ENCODE measurements at regions not wholly inside any gene's neighbourhood (a gene's known extent, or its start where the extent isn't known, plus 50 kb on each side); places are given as distances from the start of the nearest gene placed in this dataset.
"Not testable (repeated sequence)": the region's sequence is repeated elsewhere in the genome, so short reads cannot be mapped to it uniquely, and the experiment has no call there.

- no peak for ATAC-seq (replicated peaks; ENCODE audit: extremely low read depth, poor library complexity, severe bottlenecking)
- no peak for DNase-seq (ENCODE audit: low spot score in 2 of 2)
- H3K4me1 Mint-ChIP-seq, result no peaks in the 10 kb centered on the region
- H3K36me3 Mint-ChIP-seq (ENCODE audit: insufficient read depth), result no peaks in the 10 kb centered on the region
- H3K27ac Mint-ChIP-seq (ENCODE audit: low read depth), result no peak overlapping the region
- peaks cover 36% of the 10 kb centered on the region for H3K9me3 Mint-ChIP-seq
- H3K4me3 Mint-ChIP-seq, result no peak overlapping the region
- H3K27me3 Mint-ChIP-seq, result no peaks in the 10 kb centered on the region
These were observed 800.0 kb downstream of the TRHDE start for GRCh38 chr12:73072214-73072613.

GRCh38 chr12:73076760-73077159, 804.6 kb downstream of the TRHDE start:
- Mint-ChIP-seq H3K27me3 (no peaks in the 10 kb centered on the region), H3K9me3 (peaks cover 36% of the 10 kb centered on the region), H3K27ac (ENCODE audit: low read depth) (no peak overlapping the region), H3K4me3 (no peak overlapping the region), H3K36me3 (ENCODE audit: insufficient read depth) (no peaks in the 10 kb centered on the region), H3K4me1 (no peaks in the 10 kb centered on the region)
- no peak for DNase-seq (ENCODE audit: low spot score in 2 of 2)
- ATAC-seq (replicated peaks; ENCODE audit: extremely low read depth, poor library complexity, severe bottlenecking), result no peak

GRCh38 chr12:73083736-73084135, 811.6 kb downstream of the TRHDE start:
- ATAC-seq (replicated peaks; ENCODE audit: extremely low read depth, poor library complexity, severe bottlenecking) (no peak), DNase-seq (ENCODE audit: low spot score in 2 of 2) (no peak)
- no peaks in the 10 kb centered on the region for H3K4me1 Mint-ChIP-seq
- no peaks in the 10 kb centered on the region for H3K27me3 Mint-ChIP-seq
- H3K36me3 Mint-ChIP-seq (ENCODE audit: insufficient read depth), result no peaks in the 10 kb centered on the region
- H3K27ac Mint-ChIP-seq (ENCODE audit: low read depth), result no peak overlapping the region
- H3K4me3 Mint-ChIP-seq, result no peak overlapping the region
- peaks cover 30% of the 10 kb centered on the region for H3K9me3 Mint-ChIP-seq

- no peak overlapping the region for H3K4me3 Mint-ChIP-seq
- no peak for ATAC-seq (replicated peaks; ENCODE audit: extremely low read depth, poor library complexity, severe bottlenecking)
- no peak for DNase-seq (ENCODE audit: low spot score in 2 of 2)
- H3K27me3 Mint-ChIP-seq, result no peaks in the 10 kb centered on the region
- no peaks in the 10 kb centered on the region for H3K4me1 Mint-ChIP-seq
- no peak overlapping the region for H3K27ac Mint-ChIP-seq (ENCODE audit: low read depth)
- no peaks in the 10 kb centered on the region for H3K36me3 Mint-ChIP-seq (ENCODE audit: insufficient read depth)
- H3K9me3 Mint-ChIP-seq, result peaks cover 21% of the 10 kb centered on the region
These were observed 834.1 kb downstream of the TRHDE start for GRCh38 chr12:73106296-73106695.

DNA sequence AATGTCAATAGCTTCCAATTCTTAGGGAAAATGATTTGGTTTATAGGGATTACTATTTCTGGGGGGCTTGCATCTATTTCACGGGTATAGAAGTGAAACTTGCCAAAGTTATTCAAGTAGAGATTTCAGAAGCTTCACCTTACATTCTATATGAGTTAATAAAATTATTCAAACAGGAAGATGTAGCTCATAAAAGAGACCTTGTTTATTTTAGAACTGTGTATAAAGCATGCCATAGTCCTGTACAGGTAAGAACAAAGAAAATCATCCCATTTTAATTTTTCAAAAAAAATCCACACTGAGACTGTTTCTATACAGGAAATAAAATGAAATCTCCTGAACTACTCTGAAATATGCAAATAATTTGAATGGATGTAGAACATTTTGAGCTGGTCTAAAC, 834.7 kb downstream of the TRHDE start:
- Mint-ChIP-seq H3K4me3 (no peak overlapping the region), H3K9me3 (peaks cover 17% of the 10 kb centered on the region), H3K36me3 (ENCODE audit: insufficient read depth) (no peaks in the 10 kb centered on the region), H3K27ac (ENCODE audit: low read depth) (no peak overlapping the region), H3K27me3 (no peaks in the 10 kb centered on the region), H3K4me1 (no peaks in the 10 kb centered on the region)
- no peak for DNase-seq (ENCODE audit: low spot score in 2 of 2)
- no peak for ATAC-seq (replicated peaks; ENCODE audit: extremely low read depth, poor library complexity, severe bottlenecking)

GRCh38 chr12:73110816-73111215, 838.6 kb downstream of the TRHDE start:
- no peaks in the 10 kb centered on the region for H3K36me3 Mint-ChIP-seq (ENCODE audit: insufficient read depth)
- no peak for DNase-seq (ENCODE audit: low spot score in 2 of 2)
- H3K27ac Mint-ChIP-seq (ENCODE audit: low read depth), result no peak overlapping the region
- ATAC-seq (replicated peaks; ENCODE audit: extremely low read depth, poor library complexity, severe bottlenecking), result no peak
- H3K27me3 Mint-ChIP-seq, result no peaks in the 10 kb centered on the region
- no peaks in the 10 kb centered on the region for H3K4me1 Mint-ChIP-seq
- no peak overlapping the region for H3K4me3 Mint-ChIP-seq
- H3K9me3 Mint-ChIP-seq, result peaks cover 6% of the 10 kb centered on the region

GRCh38 chr12:73112035-73112816, 840.1 kb downstream of the TRHDE start:
- H3K27me3 Mint-ChIP-seq, result no peaks in the 10 kb centered on the region
- ATAC-seq (replicated peaks; ENCODE audit: extremely low read depth, poor library complexity, severe bottlenecking) (no peak), DNase-seq (ENCODE audit: low spot score in 2 of 2) (no peak)
- H3K9me3 Mint-ChIP-seq, result peaks cover 6% of the 10 kb centered on the region
- H3K4me1 Mint-ChIP-seq, result no peaks in the 10 kb centered on the region
- H3K4me3 Mint-ChIP-seq, result no peak overlapping the region
- H3K27ac Mint-ChIP-seq (ENCODE audit: low read depth), result no peak overlapping the region
- H3K36me3 Mint-ChIP-seq (ENCODE audit: insufficient read depth), result no peaks in the 10 kb centered on the region

GRCh38 chr12:73124480-73124879, 852.3 kb downstream of the TRHDE start:
- no peak overlapping the region for H3K27ac Mint-ChIP-seq (ENCODE audit: low read depth)
- H3K4me1 Mint-ChIP-seq, result no peaks in the 10 kb centered on the region
- H3K36me3 Mint-ChIP-seq (ENCODE audit: insufficient read depth), result no peaks in the 10 kb centered on the region
- no peak overlapping the region for H3K4me3 Mint-ChIP-seq
- no peaks in the 10 kb centered on the region for H3K27me3 Mint-ChIP-seq
- peaks cover 15% of the 10 kb centered on the region for H3K9me3 Mint-ChIP-seq
- DNase-seq (ENCODE audit: low spot score in 2 of 2), result no peak
- ATAC-seq (replicated peaks; ENCODE audit: extremely low read depth, poor library complexity, severe bottlenecking), result no peak

DNA sequence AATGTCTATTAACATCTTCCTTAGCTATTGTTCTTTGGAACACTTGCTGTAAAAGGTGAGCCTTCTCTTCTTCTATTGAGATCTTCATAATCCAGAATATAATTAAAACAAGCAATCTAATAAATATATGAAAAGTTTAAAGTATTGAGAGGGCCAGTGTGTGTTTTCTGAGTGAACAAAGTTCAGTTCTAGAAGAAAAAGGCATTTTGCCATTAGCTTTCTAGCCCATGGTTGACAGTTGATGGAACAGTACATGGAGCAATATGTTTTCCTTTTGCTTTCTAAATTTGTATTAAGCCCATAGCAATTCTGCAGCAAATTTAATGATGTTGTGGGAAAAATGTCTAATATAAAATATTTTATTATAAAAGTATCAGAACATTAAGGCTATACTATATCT, 853.0 kb downstream of the TRHDE start:
- DNase-seq (ENCODE audit: low spot score in 2 of 2) (no peak), ATAC-seq (replicated peaks; ENCODE audit: extremely low read depth, poor library complexity, severe bottlenecking) (no peak)
- H3K9me3 Mint-ChIP-seq, result peaks cover 11% of the 10 kb centered on the region
- H3K4me1 Mint-ChIP-seq, result no peaks in the 10 kb centered on the region
- H3K4me3 Mint-ChIP-seq, result no peak overlapping the region
- no peaks in the 10 kb centered on the region for H3K27me3 Mint-ChIP-seq
- H3K27ac Mint-ChIP-seq (ENCODE audit: low read depth), result no peak overlapping the region
- no peaks in the 10 kb centered on the region for H3K36me3 Mint-ChIP-seq (ENCODE audit: insufficient read depth)

DNA sequence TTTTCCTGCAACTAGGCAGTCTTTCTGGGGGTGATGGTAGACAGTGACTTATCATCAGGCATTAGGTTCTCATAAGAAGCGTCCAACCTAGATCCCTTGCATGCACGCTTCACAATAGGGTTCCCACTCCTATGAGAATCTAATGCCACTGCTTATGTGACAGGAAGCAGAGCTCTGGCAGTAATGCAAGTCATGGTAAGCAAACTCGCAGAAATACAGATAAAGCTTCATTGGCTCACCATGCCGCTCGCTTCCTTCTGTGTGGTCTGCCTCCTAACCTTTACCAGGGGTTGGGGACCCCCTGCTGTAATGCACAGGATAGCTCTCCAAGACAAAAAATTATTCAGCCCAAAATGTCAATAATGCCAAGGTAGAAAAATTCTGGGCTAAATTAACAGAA, 864.2 kb downstream of the TRHDE start:
- Mint-ChIP-seq H3K27me3 (no peaks in the 10 kb centered on the region), H3K36me3 (ENCODE audit: insufficient read depth) (no peaks in the 10 kb centered on the region), H3K9me3 (peaks cover under 1% of the 10 kb centered on the region), H3K27ac (ENCODE audit: low read depth) (no peak overlapping the region), H3K4me1 (no peaks in the 10 kb centered on the region), H3K4me3 (no peak overlapping the region)
- DNase-seq (ENCODE audit: low spot score in 2 of 2), result no peak
- ATAC-seq (replicated peaks; ENCODE audit: extremely low read depth, poor library complexity, severe bottlenecking), result no peak

- H3K27me3 Mint-ChIP-seq; H3K36me3 Mint-ChIP-seq (ENCODE audit: insufficient read depth); H3K4me1 Mint-ChIP-seq; DNase-seq (ENCODE audit: low spot score in 2 of 2); H3K9me3 Mint-ChIP-seq; H3K4me3 Mint-ChIP-seq; H3K27ac Mint-ChIP-seq (ENCODE audit: low read depth); ATAC-seq (replicated peaks; ENCODE audit: extremely low read depth, poor library complexity, severe bottlenecking): not testable (repeated sequence)
These were observed 867.5 kb downstream of the TRHDE start for GRCh38 chr12:73139642-73140041.

GRCh38 chr12:73158341-73158740, 886.2 kb downstream of the TRHDE start:
- Mint-ChIP-seq H3K36me3 (ENCODE audit: insufficient read depth) (no peaks in the 10 kb centered on the region), H3K27ac (ENCODE audit: low read depth) (no peak overlapping the region), H3K9me3 (peaks cover 26% of the 10 kb centered on the region), H3K27me3 (no peaks in the 10 kb centered on the region), H3K4me3 (no peak overlapping the region), H3K4me1 (no peaks in the 10 kb centered on the region)
- DNase-seq (ENCODE audit: low spot score in 2 of 2) (no peak), ATAC-seq (replicated peaks; ENCODE audit: extremely low read depth, poor library complexity, severe bottlenecking) (no peak)

DNA sequence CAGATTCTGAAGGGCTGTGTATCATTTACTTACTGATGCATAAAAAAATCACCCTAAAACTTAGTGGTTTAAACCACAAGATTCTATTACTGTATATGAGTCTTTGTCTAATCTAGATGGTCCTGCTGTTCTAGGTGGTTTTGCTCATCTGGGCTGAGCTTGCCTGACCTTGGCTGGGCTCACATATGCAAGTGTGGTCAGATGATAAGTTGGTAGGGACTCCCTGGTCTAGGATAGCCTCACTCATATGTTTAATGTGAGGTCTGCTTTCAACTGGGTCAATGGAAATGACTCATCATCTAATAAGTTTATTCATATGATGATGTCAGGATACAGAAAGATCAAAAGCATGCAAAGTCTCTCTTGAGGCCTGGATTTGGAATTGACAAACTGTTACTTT, 887.8 kb downstream of the TRHDE start:
- Mint-ChIP-seq H3K27me3 (no peaks in the 10 kb centered on the region), H3K4me1 (no peaks in the 10 kb centered on the region), H3K9me3 (peaks cover 26% of the 10 kb centered on the region), H3K36me3 (ENCODE audit: insufficient read depth) (no peaks in the 10 kb centered on the region), H3K4me3 (no peak overlapping the region), H3K27ac (ENCODE audit: low read depth) (no peak overlapping the region)
- ATAC-seq (replicated peaks; ENCODE audit: extremely low read depth, poor library complexity, severe bottlenecking) (no peak), DNase-seq (ENCODE audit: low spot score in 2 of 2) (no peak)

Data from central memory CD8-positive, alpha-beta T cell (primary cell).